HT-29 (cell line): ENCODE measurements at regions not wholly inside any gene's neighbourhood (a gene's known extent, or its start where the extent isn't known, plus 50 kb on each side); places are given as distances from the start of the nearest gene placed in this dataset.

Experiments
- DNase-seq: peaks from one replicate; pipeline ENCODE4 v3.0.0-alpha.2; 2015; ENCODE audit warnings: low spot score

DNA sequence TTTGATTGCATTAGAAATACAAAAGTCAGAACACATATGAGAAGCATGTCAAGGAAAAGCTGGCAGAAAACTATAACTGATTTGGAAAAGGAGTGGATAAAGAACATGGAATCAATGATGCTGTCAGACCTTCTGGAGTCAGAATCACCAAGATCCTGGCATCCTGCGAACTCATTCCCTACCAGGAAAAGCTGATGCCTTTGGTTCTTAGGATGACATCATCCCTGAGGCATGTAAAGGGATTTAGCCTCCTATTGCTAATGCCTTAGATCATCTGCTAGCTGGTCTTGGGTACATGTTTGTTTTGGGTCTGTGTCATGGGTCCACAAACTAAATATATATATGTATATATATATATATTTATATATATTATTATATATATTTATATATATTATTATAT, 680.7 kb downstream of the EPHA4 start:
- no peak for DNase-seq

DNA sequence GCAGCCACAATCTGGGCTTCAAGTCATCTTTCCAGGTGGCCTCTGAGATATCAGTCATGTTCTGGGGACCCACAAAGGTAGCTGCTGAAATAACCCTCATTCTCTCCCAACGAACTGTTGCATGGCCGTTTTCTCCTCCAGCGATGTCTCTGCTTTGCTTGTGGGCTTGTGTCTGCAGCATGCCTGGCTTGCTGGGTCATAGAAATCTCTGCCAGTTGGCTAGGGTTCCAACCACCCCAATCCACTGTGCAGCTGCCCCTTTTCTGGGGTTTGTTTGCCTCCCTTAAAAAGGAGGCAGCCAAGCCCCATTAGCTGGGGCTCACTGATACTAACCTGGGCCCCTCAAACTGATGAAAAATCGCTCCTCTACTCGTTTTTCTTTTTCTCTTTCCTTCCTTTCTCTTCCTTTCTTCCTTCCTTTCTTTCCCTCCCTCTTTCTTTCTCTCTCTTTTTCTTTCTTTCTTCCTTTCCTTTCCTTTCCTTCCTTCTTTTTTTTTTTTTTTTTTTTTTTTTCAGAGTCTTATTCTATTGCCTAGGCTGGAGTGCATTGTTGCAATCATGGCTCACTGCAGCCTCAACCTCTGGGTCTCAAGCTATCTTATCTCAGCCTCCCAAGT, 680.0 kb downstream of the EPHA4 start:
- no peak for DNase-seq

DNA sequence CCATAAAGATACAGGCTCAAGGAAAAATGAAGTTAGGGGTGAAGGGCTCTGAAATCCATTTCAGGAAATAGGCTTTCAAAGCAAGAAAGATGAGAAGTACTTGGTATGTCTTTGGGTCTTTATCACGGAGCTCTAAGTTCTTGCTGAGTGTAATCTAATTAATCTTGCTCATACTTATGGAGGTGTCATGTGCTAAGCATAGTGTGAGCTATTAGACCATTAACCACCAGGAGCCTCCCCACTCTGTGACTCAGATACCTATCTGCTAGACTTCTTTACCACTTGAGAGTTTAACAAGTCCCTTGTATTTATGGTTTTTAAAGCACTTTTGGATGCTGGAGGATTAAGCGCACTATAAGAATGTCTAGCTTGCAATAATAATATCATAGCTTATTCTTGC, 678.7 kb downstream of the EPHA4 start:
- DNase-seq = no peak

DNA sequence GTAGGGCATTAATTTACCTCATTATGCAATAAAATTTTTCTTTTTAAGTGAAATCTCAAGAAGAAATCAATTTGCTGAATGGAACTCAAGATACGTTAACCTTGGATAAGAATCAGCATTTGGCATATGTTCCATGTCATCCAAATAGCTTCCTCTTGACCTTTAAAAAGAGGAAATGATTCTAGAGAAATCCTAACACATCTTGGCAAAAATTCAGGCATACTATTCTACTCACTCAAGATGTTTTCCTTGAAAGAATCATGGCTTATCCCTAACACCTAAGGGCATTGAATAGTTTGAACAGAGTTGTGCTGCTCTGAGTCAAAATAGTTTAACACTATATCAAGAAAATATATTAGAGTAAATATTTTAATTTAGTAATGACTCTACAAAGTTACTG, 678.0 kb downstream of the EPHA4 start:
- no peak for DNase-seq

DNA sequence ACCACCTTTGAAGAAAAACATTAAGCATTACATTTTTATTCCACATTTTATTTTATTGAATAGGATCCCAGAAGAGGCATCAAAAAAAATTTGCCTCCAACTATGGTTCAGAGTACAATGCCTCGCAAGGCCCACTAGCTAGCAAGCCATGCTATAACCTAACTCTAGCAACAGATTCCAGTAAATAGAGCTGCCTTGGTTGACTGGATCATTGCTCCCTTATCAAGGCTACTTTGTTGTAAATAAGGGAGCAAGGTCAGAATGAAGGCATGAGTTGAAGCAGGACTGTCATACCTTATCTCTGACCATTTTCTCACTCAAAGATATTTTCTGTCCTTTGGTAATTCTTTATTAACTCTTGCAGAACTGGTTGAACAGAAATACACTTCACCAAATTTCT, 672.6 kb downstream of the EPHA4 start:
- DNase-seq = no peak

DNA sequence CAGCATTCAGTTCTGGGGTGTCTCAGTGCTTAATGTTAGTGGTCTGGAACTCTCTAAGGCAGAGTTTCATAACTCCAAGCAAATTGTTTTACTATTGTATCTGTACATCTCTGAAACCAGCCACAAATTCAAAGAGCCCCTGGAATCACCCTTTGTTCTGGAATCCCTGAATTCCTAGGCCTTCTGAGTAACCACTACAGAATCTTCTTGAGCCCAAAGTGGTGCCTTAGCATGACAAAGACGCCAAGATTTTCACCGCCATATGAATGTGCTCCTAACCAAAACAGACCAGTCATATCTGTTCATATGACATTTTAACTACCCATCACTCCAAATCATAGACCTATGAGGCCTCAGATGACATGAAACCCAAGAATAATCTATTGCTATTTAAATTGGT, 668.1 kb downstream of the EPHA4 start:
- DNase-seq = no peak

DNA sequence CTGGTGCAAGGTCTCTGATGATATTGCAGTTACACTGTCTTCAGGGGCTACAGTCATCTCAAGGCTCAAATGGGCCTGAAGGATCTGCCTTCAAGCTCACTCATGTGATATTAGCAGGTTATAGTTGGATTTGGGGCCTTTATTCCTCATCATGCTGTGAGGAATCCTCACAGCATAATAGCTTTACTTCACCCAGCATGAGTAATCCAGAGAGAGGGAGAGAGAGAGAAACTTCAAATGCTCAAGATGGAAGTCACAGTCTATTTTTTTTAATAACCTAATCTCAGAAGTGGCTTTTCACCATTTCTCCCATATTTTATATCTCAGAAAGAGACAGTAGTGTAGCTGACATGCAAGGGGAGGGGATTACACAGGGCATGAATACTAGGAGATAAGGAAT, 658.7 kb downstream of the EPHA4 start:
- DNase-seq = no peak

DNA sequence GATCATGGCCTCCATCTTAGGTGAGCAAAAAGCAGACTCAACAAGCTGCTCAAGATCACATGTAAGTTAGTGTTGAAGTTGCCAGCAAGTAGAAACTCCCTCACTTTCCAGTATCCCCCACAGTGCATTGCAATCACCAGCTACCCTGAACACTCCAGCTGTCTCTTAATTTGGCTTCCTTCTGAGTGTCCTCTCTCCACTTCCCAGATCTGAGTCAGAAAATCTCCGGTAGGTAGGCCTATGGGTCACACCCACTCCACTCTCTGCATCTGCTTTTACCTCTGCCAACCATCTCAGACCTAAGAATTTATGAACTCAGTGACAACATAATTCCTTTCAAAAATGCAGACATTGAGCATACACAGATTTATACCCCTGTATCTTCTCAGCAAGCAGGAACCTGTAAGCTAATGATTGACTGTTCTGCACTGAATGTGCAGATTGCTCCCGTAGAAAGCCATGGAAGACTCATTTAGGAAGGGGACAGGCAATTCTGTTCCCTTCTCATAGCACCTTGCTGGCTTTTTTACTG, 656.9 kb downstream of the EPHA4 start:
- no peak for DNase-seq

DNA sequence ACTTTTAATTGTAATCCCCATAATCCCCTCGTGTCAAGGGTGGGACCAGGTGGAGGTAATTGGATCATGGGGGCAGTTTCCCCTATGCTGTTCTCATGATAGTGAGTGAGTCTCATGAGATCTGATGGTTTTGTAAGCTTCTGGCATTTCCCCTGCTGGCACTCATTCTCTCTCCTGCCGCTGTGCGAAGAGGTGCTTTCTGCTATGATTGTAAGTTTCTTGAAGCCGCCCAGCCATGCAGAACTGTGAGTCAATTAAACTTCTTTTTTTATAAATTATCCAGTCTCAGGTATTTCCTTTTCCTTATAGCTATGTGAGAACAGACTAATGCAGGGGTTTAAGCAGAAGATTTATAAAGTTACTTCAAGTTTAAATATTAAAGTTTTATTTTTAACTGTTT, 655.2 kb downstream of the EPHA4 start:
- DNase-seq = no peak

DNA sequence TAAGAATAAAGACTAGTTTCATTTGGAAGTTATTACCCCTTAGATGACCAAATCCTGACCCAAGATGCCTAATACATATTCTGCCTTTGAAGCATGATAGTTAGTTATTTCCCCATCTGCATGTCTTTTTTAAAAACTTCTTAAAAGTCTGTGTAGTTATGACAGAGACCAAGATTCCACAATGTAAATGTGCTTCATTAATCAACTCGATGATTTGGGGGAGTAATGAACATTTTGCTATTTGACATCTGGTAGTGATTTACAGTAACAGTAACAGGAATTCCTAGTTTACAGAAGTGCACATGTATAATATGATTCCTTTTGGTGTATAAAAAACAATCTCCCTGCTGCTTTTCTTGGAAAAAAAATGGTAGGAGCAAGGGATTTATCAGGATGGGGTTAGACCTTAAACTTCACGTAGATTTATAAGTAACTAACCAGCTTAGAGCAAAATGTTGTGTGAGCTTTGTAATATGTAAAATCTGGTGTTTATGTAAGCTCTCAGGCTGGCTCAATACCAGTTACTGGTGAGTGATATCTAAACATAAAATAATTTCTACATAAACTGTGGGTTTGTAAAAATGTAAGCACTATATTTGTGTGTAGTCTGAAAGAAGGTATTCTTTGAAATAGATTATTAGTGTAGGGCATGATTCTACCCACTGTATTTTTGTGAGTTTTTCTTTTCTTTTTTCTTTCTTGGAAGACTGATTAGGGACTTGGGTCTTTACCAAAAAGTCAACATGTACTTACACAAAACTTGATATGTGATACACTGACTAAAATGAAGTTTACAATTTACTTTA, 641.6 kb downstream of the EPHA4 start:
- no peak for DNase-seq

DNA sequence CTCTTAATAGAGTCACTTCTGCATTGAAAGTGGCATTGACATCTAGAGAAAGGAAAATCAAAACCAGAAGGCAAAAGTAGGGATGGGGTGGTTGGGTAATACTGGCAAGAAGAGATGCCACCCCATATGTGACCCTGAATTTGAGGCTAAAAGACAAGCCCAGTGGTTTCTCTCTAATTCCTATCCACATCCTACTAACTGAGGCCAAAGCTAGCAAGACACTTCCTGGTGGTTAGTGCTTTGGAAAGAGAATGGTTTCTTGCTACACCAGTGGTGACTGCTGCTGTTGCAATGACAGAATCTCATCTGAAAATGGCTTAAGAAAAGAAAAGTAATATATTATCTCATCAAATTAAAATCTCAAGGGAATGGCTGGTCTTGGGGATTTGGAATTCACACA, 640.6 kb downstream of the EPHA4 start:
- no peak for DNase-seq

DNA sequence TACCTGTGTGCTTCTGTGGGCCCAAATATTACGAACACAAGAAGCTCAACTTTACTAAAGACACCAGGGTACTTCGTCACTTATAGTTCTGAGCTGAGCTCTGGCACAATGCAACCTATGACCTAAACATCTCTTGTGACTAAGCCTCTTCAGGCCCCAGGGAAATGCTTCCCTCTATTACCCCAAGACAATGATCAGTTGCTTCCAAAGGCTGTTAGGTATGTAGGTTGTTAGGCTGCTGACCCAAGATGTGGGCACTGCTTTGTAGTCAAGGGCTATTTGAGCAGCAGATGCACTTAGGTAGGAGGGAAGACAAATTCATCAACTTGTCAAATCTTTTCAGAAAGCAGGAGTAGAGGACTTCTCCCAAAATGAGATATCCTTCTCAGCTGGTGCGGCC, 640.1 kb downstream of the EPHA4 start:
- DNase-seq = no peak

DNA sequence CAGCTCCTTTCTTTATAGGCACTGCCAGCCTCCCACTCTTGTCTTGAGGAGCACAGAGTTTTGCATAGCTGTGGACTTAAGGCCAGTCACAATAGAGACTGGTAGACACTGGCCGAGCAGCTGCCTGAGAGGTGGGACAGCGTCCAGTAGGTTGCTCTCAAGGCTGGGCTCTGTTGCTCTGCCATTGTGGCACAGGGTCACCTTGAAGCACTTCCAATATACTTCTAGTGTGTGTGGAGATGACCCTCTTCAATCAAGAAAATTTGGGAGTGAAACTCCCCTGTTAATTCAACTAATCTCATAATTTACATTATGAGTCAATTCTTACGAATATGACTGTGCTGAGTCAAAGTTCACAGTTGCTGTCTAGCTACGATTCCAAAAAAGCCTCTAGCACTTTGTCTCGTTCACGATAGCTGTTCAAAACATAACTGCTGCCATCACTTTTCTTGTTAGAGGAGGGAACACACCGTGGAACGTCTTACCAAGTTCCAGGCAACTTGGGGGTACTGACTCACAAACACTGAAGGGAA, 636.2 kb downstream of the EPHA4 start:
- DNase-seq = no peak

DNA sequence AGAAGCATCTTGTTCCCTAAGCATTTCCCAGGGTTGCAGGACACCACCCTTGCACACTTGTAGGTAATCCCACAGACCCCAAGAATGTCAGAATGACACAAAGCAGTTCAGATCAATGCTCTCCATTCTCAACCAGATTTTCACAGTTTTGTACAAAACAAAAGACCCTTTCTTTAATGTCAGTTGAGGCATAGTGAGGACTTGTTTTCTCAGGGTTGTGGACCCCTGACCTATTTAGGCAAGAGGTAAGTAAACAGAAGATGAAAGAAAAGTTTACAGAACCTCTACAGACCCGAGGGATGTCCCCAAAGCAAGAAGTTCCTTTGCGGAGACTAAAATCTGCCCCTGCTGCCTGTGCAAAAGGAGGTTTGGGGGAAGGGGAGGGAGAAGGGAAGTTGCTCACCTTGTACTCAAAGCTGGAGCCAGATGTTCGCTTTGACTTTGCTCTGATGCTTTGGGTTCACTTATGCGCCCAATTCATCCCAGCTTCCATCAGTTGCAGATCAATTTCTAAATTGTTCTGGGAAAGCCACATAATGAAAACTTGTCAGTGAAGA, 635.4 kb downstream of the EPHA4 start:
- no peak for DNase-seq

DNA sequence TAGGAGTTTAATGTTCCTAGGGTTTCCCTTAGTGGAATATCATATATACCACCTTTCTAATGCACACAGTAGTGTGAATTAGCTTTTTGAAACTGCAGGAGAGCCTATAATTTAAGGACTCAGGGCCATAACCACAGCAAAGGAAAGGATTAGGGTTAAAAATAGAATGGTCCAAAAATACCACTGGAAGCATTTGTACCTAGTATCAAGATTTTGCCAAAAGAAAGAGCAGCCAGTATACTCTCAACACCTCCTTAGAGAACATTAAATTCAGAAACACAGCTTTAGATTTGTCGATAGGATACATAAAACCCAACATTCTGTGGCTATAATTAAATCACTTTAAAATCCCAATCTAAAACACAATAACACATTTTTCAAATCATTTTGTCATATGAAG, 634.9 kb downstream of the EPHA4 start:
- DNase-seq = no peak

DNA sequence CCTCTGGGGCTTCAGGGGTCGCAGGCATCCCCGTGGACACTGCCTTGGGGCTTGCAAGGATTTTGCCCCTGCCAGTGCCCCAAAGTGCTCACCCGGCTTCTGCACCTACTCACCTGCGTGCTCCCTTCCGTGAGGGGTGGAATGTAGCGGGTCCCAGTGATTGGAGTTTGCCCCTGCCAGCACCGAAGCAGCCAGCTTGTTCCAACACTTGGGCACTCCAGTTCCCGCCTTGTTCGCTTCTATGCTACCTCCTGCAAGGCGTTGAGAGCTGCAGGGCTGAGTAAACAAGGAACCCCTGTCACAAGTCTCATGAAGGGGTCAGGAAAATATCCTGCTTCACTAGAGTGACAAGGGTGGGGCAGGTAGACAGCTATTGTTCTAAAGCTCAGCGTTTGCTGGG, 631.5 kb downstream of the EPHA4 start:
- no peak for DNase-seq

DNA sequence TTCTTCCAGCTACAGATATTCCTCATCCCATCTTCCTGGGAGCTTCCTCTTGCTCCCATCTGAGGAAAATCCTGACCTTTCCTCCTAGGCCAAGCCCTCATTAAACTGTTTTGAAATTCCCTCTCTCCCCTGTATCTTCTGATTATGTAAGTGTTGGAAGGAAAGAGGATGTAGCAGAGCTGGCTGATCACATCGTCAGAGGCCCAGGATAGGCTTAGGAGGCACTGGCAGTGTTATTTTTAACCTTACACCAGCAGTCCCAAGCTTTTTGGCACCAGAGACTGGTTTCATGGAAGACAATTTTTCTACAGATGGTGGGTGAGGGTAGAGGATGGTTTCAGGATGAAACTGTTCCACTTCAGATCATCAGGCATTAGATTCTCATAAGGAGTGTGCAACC, 630.4 kb downstream of the EPHA4 start:
- DNase-seq = no peak

DNA sequence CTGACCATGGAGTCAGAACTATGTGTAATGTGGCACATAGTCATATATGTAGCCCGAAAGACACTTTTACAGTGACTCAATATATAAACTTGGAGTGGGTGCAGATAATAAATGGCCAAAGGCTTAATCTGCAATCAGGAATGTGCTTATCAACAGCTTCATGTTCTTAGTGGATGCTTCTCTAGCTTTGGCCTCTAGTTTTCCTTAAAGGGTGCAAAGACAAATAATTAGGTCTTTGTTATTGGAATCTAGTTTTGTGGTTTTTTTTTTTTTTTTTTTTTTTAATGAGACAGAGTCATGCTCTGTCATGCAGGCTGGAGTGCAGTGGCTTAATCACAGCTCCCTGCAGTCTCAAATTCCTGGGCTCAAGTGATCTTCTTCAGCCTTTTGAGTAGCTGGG, 625.6 kb downstream of the EPHA4 start:
- no peak for DNase-seq

DNA sequence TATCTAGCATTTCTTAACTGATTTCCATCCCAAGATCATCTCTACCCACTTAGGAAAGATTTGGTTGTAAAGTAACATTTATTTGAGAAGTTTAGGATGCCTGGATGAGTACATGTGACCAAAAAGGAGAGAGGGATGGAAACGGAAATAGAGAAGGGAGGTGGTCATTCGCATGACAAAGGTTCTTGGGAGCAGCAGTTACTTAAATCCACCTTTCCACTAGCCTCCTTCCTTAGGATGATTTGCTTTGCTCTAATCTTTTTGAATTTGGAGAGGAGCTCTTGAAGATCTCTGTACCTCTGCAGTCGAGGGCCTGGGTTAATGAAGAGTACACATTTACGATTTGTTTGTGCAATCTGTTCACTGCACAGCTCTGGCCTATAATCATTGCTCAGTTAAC, 623.5 kb downstream of the EPHA4 start:
- DNase-seq = no peak

DNA sequence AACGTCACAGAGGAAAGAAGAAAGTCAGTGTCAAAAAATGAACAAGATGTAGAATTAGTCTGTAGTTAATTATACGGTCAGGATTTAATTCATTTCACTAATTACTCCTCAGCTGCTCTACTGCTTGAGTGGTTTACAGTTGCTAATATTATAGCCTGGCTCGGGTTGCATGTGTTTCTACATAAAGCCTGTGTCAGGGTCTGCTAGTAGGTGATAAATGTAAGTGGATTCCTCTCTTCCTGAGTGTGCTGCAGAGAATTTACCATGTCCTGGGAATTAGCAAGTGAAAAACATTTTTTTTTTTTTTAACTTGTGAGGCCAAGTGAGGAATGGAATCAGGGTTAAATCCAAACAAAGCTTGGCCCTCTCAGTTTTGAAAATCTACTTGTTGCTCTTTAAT, 622.6 kb downstream of the EPHA4 start:
- DNase-seq = no peak

DNA sequence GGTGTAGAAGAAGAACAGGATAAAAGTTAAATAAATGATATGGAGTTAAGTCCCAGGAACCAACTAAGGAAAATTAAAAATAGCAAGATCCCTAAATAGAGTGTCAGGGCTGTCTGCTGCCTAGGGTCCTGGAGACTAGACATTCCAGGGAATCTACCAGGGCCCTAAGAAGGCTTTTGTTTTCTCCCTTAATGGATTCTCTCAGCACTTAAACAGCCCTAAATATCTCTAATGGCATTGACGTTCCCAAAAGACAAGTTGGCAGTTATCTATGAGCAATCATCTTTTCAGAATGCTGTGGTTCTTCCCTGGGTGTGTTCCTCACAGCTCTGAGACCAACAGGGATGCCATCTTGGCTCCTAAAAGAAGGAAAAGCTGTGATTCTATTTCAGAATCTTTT, 616.3 kb downstream of the EPHA4 start:
- DNase-seq = no peak

DNA sequence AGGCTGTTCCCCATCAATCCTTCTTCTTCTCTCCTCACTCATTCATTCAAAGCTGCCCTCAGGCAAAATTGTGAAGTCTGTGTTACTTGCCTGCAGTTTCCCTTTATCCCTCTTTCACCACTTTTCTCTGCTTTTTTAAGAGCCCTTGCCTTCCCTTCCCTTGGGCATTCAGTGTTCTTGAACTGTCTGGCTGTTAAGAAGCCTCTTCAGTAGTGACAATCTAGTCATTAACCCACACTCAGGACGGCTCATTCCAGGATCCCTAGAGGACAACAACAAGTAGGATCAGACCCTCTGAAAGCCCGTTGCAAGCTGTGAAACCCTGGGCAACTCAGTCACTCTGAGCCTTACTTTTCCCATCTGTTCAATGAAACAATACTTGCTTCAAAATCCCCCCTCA, 615.7 kb downstream of the EPHA4 start:
- DNase-seq = no peak

DNA sequence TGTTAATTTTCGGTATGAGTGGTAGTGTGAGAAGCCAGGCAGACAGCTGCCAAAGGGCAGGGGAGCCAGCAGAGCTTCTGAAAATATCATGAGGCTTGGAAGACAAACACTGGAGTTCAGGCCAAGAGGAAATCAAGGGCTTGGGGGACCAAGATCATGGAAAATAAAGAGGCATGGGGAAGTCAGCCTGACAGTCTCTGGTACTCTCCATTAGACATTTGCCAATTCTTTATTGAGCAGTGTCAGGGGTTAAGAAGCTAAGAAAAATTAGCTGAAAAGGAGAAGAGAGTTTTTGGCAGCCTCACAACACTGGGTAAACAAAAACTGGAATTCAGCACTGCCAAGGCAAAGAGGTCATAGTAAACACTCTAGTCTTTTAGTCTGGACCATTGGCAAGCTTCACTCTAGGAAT, 612.7 kb downstream of the EPHA4 start:
- no peak for DNase-seq
